ENCODE measurements at regions not wholly inside any gene's neighbourhood (a gene's known extent, or its start where the extent isn't known, plus 50 kb on each side); places are given as distances from the start of the nearest gene placed in this dataset.

- Histone ChIP-seq H3K27ac (no peak overlapping the region), H3K9me3 (no peaks in the 10 kb centered on the region), H3K4me3 (no peak overlapping the region), H3K27me3 (peaks cover 0 to 13% of the 10 kb centered on the region in 2 donors), H3K36me3 (no peaks in the 10 kb centered on the region), H3K4me1 (no peaks in the 10 kb centered on the region)
- no peak for TF ChIP-seq EP300 (IDR thresholded peaks at IDR 0.05)
- TF ChIP-seq CTCF (IDR thresholded peaks at IDR 0.05): no peak
- no peak for TF ChIP-seq POLR2A (IDR thresholded peaks at IDR 0.05)
- DNase-seq (ENCODE audit: low spot score in 2 of 2): no peak
- 47 to 52% methylated on average over 1 of the region's 1 CpG for WGBS, 2 donors
Observed at GRCh38 chrX:49746306-49746705, 50.5 kb upstream of the PAGE1 start.
